ENCODE measurements at regions not wholly inside any gene's neighbourhood (a gene's known extent, or its start where the extent isn't known, plus 50 kb on each side); places are given as distances from the start of the nearest gene placed in this dataset.

DNA sequence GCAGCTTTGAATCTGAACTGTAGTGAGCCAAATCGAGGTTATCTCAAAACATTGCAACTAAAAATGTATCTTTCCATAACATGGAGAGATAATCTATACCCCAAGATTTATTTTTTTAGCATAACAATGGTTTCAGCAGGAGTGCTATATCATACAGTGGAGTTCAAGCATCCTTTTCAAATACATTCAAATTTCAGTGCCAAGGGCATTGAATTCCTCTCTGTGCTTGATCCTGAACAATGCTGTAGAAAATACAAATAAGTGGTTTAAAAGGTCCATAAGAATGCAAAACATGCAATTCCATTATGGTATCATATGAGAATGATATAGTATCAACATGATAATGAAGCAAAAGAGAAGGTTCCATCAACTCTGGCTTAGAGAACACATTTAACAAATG lies 201.7 kb downstream of the TXNL1 start:
- ChIA-PET SMC1A (ENCODE audit: uncharacterized antibody, unreplicated experiment) (no interaction called here), RAD21 (ENCODE audit: unreplicated experiment) (no interaction called here), POLR2A (no interaction called here), CTCF (no interaction called here)
- H3K9me3 ChIP-seq (replicated peaks; ENCODE audit: control insufficient read depth, insufficient read depth, low read length): no peaks in the 10 kb centered on the region
- H3K4me3 ChIP-seq: no peak overlapping the region
- H3K4me2 ChIP-seq (ENCODE audit: control insufficient read depth, insufficient read depth): no peak overlapping the region
- FAIRE-seq (no peak), DNase-seq (ENCODE audit: low read depth, low spot score) (no peak), ATAC-seq (no peak)
- no peak overlapping the region for H3K27ac ChIP-seq (ENCODE audit: control insufficient read depth, insufficient read depth)
- H3K36me3 ChIP-seq (ENCODE audit: control insufficient read depth in 2 of 2, insufficient read depth in 2 of 2, low read length in 1 of 2): no peaks in the 10 kb centered on the region
- no peaks in the 10 kb centered on the region for H3K79me2 ChIP-seq (ENCODE audit: control insufficient read depth, insufficient read depth, low read length)
- H4K20me1 ChIP-seq (ENCODE audit: control insufficient read depth, insufficient read depth): no peaks in the 10 kb centered on the region
- no TSS peak for BruUV-seq (replicated peaks)
- H3K4me1 ChIP-seq (ENCODE audit: control insufficient read depth, insufficient read depth, low read length): no peaks in the 10 kb centered on the region
- intact Hi-C loops (cut with micrococcal nuclease; ENCODE audit: unreplicated experiment): no loop called here
- no peaks in the 10 kb centered on the region for H3K27me3 ChIP-seq (replicated peaks in 1 of 2; ENCODE audit: control insufficient read depth in 2 of 2, insufficient read depth in 2 of 2, low read length in 1 of 2)
- H2AFZ ChIP-seq (ENCODE audit: control insufficient read depth, low read depth, low read length): no peak overlapping the region
- WGBS (ENCODE audit: insufficient coverage, insufficient replicate concordance, low lambda C conversion rate, missing lambda C conversion rate): 4% methylated on average over 1 of the region's 1 CpG
- in situ Hi-C loops (cut with MboI): no loop called here
- no peak overlapping the region for H3K9ac ChIP-seq (ENCODE audit: control insufficient read depth, insufficient read depth, low read length)
- TF ChIP-seq, protein P1, sequence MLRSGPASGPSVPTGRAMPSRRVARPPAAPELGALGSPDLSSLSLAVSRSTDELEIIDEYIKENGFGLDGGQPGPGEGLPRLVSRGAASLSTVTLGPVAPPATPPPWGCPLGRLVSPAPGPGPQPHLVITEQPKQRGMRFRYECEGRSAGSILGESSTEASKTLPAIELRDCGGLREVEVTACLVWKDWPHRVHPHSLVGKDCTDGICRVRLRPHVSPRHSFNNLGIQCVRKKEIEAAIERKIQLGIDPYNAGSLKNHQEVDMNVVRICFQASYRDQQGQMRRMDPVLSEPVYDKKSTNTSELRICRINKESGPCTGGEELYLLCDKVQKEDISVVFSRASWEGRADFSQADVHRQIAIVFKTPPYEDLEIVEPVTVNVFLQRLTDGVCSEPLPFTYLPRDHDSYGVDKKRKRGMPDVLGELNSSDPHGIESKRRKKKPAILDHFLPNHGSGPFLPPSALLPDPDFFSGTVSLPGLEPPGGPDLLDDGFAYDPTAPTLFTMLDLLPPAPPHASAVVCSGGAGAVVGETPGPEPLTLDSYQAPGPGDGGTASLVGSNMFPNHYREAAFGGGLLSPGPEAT (IDR thresholded peaks at IDR 0.05; ENCODE audit: low read depth): no peak
- TF ChIP-seq CHD1 (IDR thresholded peaks at IDR 0.05; ENCODE audit: low read depth, low read length) (no peak), DPF2 (IDR thresholded peaks at IDR 0.05) (no peak), FOXM1 (IDR thresholded peaks at IDR 0.05; ENCODE audit: low read depth, low read length) (no peak), SIX5 (IDR thresholded peaks at IDR 0.05; ENCODE audit: low read depth, low read length, severe bottlenecking) (no peak), ZNF207 (IDR thresholded peaks at IDR 0.05; ENCODE audit: borderline replicate concordance) (no peak), PAX8 (IDR thresholded peaks at IDR 0.05) (no peak), HDAC6 (IDR thresholded peaks at IDR 0.05; ENCODE audit: unreplicated experiment) (no peak), SRF (IDR thresholded peaks at IDR 0.05; ENCODE audit: low read depth in 2 of 2, low read length in 2 of 2) (no peak), NFXL1 (IDR thresholded peaks at IDR 0.05; ENCODE audit: borderline replicate concordance) (no peak), CBX3 (IDR thresholded peaks at IDR 0.05; ENCODE audit: borderline replicate concordance, low read depth) (no peak), SREBF2 (IDR thresholded peaks at IDR 0.05; ENCODE audit: low read length) (no peak)
- TF ChIP-seq, protein P2, sequence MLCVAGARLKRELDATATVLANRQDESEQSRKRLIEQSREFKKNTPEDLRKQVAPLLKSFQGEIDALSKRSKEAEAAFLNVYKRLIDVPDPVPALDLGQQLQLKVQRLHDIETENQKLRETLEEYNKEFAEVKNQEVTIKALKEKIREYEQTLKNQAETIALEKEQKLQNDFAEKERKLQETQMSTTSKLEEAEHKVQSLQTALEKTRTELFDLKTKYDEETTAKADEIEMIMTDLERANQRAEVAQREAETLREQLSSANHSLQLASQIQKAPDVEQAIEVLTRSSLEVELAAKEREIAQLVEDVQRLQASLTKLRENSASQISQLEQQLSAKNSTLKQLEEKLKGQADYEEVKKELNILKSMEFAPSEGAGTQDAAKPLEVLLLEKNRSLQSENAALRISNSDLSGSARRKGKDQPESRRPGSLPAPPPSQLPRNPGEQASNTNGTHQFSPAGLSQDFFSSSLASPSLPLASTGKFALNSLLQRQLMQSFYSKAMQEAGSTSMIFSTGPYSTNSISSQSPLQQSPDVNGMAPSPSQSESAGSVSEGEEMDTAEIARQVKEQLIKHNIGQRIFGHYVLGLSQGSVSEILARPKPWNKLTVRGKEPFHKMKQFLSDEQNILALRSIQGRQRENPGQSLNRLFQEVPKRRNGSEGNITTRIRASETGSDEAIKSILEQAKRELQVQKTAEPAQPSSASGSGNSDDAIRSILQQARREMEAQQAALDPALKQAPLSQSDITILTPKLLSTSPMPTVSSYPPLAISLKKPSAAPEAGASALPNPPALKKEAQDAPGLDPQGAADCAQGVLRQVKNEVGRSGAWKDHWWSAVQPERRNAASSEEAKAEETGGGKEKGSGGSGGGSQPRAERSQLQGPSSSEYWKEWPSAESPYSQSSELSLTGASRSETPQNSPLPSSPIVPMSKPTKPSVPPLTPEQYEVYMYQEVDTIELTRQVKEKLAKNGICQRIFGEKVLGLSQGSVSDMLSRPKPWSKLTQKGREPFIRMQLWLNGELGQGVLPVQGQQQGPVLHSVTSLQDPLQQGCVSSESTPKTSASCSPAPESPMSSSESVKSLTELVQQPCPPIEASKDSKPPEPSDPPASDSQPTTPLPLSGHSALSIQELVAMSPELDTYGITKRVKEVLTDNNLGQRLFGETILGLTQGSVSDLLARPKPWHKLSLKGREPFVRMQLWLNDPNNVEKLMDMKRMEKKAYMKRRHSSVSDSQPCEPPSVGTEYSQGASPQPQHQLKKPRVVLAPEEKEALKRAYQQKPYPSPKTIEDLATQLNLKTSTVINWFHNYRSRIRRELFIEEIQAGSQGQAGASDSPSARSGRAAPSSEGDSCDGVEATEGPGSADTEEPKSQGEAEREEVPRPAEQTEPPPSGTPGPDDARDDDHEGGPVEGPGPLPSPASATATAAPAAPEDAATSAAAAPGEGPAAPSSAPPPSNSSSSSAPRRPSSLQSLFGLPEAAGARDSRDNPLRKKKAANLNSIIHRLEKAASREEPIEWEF (IDR thresholded peaks at IDR 0.05; ENCODE audit: insufficient replicate concordance, low read depth, low read length): no peak
- TF ChIP-seq, protein P3, sequence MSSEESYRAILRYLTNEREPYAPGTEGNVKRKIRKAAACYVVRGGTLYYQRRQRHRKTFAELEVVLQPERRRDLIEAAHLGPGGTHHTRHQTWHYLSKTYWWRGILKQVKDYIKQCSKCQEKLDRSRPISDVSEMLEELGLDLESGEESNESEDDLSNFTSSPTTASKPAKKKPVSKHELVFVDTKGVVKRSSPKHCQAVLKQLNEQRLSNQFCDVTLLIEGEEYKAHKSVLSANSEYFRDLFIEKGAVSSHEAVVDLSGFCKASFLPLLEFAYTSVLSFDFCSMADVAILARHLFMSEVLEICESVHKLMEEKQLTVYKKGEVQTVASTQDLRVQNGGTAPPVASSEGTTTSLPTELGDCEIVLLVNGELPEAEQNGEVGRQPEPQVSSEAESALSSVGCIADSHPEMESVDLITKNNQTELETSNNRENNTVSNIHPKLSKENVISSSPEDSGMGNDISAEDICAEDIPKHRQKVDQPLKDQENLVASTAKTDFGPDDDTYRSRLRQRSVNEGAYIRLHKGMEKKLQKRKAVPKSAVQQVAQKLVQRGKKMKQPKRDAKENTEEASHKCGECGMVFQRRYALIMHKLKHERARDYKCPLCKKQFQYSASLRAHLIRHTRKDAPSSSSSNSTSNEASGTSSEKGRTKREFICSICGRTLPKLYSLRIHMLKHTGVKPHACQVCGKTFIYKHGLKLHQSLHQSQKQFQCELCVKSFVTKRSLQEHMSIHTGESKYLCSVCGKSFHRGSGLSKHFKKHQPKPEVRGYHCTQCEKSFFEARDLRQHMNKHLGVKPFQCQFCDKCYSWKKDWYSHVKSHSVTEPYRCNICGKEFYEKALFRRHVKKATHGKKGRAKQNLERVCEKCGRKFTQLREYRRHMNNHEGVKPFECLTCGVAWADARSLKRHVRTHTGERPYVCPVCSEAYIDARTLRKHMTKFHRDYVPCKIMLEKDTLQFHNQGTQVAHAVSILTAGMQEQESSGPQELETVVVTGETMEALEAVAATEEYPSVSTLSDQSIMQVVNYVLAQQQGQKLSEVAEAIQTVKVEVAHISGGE (CRISPR knock-in tag; IDR thresholded peaks at IDR 0.05): no peak
